Liver (tissue), 8 donors: ENCODE measurements at regions not wholly inside any gene's neighbourhood (a gene's known extent, or its start where the extent isn't known, plus 50 kb on each side); places are given as distances from the start of the nearest gene placed in this dataset.
A peak's percentile ranks its signal among the peaks of the same experiment; 100 is the strongest.

Experiments used
- DNase-seq: peaks from one replicate; pipeline ENCODE4 v3.0.0-alpha.2; 2017; ENCODE audit warnings: low spot score
- H3K27ac ChIP-seq, 2 donors: one replicate each; pipeline ENCODE4 v1.7.0; 2013; ENCODE audit warnings: inconsistent platforms in 2 of 2, low read length in 2 of 2, control low read depth in 1 of 2, low read depth in 1 of 2, mild to moderate bottlenecking in 1 of 2
- H3K27me3 ChIP-seq, 4 donors: one replicate each; pipeline versions ENCODE4 v1.6.1 to v1.7.0; 2013; ENCODE audit warnings: low read length in 3 of 4, inconsistent platforms in 1 of 4, mild to moderate bottlenecking in 1 of 4, moderate library complexity in 1 of 4; ENCODE audit not compliant: control insufficient read depth in 4 of 4, insufficient read depth in 4 of 4
- H3K36me3 ChIP-seq, 4 donors: one replicate each; pipeline versions ENCODE4 v1.6.1 to v1.7.0; 2013; ENCODE audit warnings: low read length in 3 of 4, mild to moderate bottlenecking in 3 of 4, low read depth in 1 of 4, moderate library complexity in 1 of 4; ENCODE audit not compliant: control insufficient read depth in 4 of 4, insufficient read depth in 3 of 4
- H3K4me1 ChIP-seq, 4 donors: one replicate each; pipeline versions ENCODE4 v1.6.1 to v1.7.0; 2013; ENCODE audit warnings: low read length in 3 of 4, mild to moderate bottlenecking in 3 of 4, moderate library complexity in 1 of 4; ENCODE audit not compliant: control insufficient read depth in 4 of 4, insufficient read depth in 4 of 4
- H3K4me3 ChIP-seq, 3 donors: one replicate each; pipeline versions ENCODE4 v1.6.1 to v1.7.0; 2013; ENCODE audit warnings: low read length in 3 of 3, control low read depth in 1 of 3, low read depth in 1 of 3, mild to moderate bottlenecking in 1 of 3
- H3K9ac ChIP-seq, 2 donors: one replicate each; pipeline ENCODE4 v1.7.0; 2013; ENCODE audit warnings: low read length in 2 of 2, mild to moderate bottlenecking in 2 of 2, moderate library complexity in 2 of 2, control low read depth in 1 of 2, low read depth in 1 of 2
- H3K9me3 ChIP-seq, 4 donors: one replicate each; pipeline versions ENCODE4 v1.6.1 to v1.7.0; 2013; ENCODE audit warnings: low read length in 3 of 4; ENCODE audit not compliant: control insufficient read depth in 4 of 4
- ATF3 ChIP-seq: IDR thresholded peaks from 2 replicates; pipeline ENCODE4 v1.6.1; 2016; ENCODE audit warnings: antibody characterized with exemption
- CTCF ChIP-seq: fragments of 150-350 bp; IDR thresholded peaks from 2 replicates; pipeline ENCODE4 v1.5.1; 2017; ENCODE audit warnings: improper control_type of control experiment, low read depth, low read length; ENCODE audit not compliant: missing input control
- EGR1 ChIP-seq, 2 donors: IDR thresholded peaks; 2 replicates each; pipeline ENCODE4 v1.6.1; 2016 to 2018; ENCODE audit warnings: antibody characterized with exemption in 2 of 2, low read depth in 2 of 2
- FOXA1 ChIP-seq: IDR thresholded peaks from 2 replicates; pipeline ENCODE4 v1.6.1; 2016; ENCODE audit warnings: antibody characterized with exemption
- FOXA2 ChIP-seq: IDR thresholded peaks from 2 replicates; pipeline ENCODE4 v1.6.1; 2016; ENCODE audit warnings: antibody characterized with exemption
- GABPA ChIP-seq, 2 donors: IDR thresholded peaks in 1 of 2; conservative IDR thresholded peaks in 1 of 2; 2 replicates each; pipeline ENCODE4 v1.6.1; 2016; ENCODE audit warnings: antibody characterized with exemption in 2 of 2, mild to moderate bottlenecking in 1 of 2, moderate library complexity in 1 of 2
- HNF4A ChIP-seq, 2 donors: conservative IDR thresholded peaks; 2 replicates each; pipeline ENCODE4 v1.6.1; 2016; ENCODE audit warnings: antibody characterized with exemption in 2 of 2, mild to moderate bottlenecking in 2 of 2
- HNF4G ChIP-seq: IDR thresholded peaks from 2 replicates; pipeline ENCODE4 v1.6.1; 2016; ENCODE audit warnings: antibody characterized with exemption
- JUND ChIP-seq, 2 donors: IDR thresholded peaks; 2 replicates each; pipeline ENCODE4 v1.6.1; 2016; ENCODE audit warnings: antibody characterized with exemption in 2 of 2
- MAX ChIP-seq: IDR thresholded peaks from 2 replicates; pipeline ENCODE4 v1.6.1; 2016; ENCODE audit warnings: antibody characterized with exemption
- NR2F2 ChIP-seq: IDR thresholded peaks from 2 replicates; pipeline ENCODE4 v1.6.1; 2016; ENCODE audit warnings: antibody characterized with exemption
- RAD21 ChIP-seq, 2 donors: IDR thresholded peaks; 2 replicates each; pipeline ENCODE4 v1.6.1; 2016; ENCODE audit warnings: antibody characterized with exemption in 2 of 2, mild to moderate bottlenecking in 2 of 2
- REST ChIP-seq: IDR thresholded peaks from 2 replicates; pipeline ENCODE4 v1.6.1; 2016; ENCODE audit warnings: antibody characterized with exemption, mild to moderate bottlenecking
- RXRA ChIP-seq, 2 donors: IDR thresholded peaks; 2 replicates each; pipeline ENCODE4 v1.6.1; 2017 to 2018; ENCODE audit warnings: antibody characterized with exemption in 2 of 2, mild to moderate bottlenecking in 1 of 2
- SP1 ChIP-seq: IDR thresholded peaks from 2 replicates; pipeline ENCODE4 v1.6.1; 2018; ENCODE audit warnings: antibody characterized with exemption, mild to moderate bottlenecking
- TAF1 ChIP-seq: conservative IDR thresholded peaks from 2 replicates; pipeline ENCODE4 v1.6.1; 2016; ENCODE audit warnings: antibody characterized with exemption, mild to moderate bottlenecking
- YY1 ChIP-seq: IDR thresholded peaks from 2 replicates; pipeline ENCODE4 v1.6.1; 2016; ENCODE audit warnings: antibody characterized with exemption, mild to moderate bottlenecking
- ZBTB33 ChIP-seq: IDR thresholded peaks from 2 replicates; pipeline ENCODE4 v1.6.1; 2016; ENCODE audit warnings: antibody characterized with exemption
- WGBS: extraction: QIAGEN DNeasy Blood & Tissue Kit; methylation state at CpG from one replicate; pipeline ENCODE4 v1.1.7; 2013; 5-methylcytosine and 5-hydroxymethylcytosine counted together
- donor health status: healthy.
- donor health status: healthy.
- donor health status: healthy.
- donor health status: healthy.
- donor health status: healthy.

- TF ChIP-seq EGR1 (IDR thresholded peaks at IDR 0.05; ENCODE audit: low read depth in 2 of 2) (peak in 1 of 2 donors; percentile 49), NR2F2 (no peak), CTCF (no peak), JUND (IDR thresholded peaks at IDR 0.05) (peak; percentile 96 to 99), MAX (peak; percentile 47)
Observed at GRCh38 chr2:103773884-103774283, 1012.1 kb downstream of the TMEM182 start (continued).

- WGBS, result 93% methylated on average over 4 of the region's 4 CpGs
Observed at GRCh38 chr2:103780088-103780702, 1018.4 kb downstream of the TMEM182 start.

More at GRCh38 chr2:103780088-103780702, 1018.4 kb downstream of the TMEM182 start:
- no peaks in the 10 kb centered on the region for H3K9me3 ChIP-seq
- no peak overlapping the region for H3K27ac ChIP-seq
- no peak for DNase-seq
- H3K36me3 ChIP-seq, result no peaks in the 10 kb centered on the region
- H3K27me3 ChIP-seq, result no peaks in the 10 kb centered on the region
- TF ChIP-seq GABPA (IDR thresholded peaks at IDR 0.05 in 1 of 2, conservative IDR thresholded peaks at IDR 0.05 in 1 of 2) (no peak), ATF3 (no peak), EGR1 (IDR thresholded peaks at IDR 0.05; ENCODE audit: low read depth in 2 of 2) (no peak), RXRA (IDR thresholded peaks at IDR 0.05) (no peak), FOXA2 (no peak), FOXA1 (no peak), HNF4G (no peak), YY1 (no peak), REST (no peak), NR2F2 (no peak), MAX (no peak), SP1 (no peak), ZBTB33 (no peak), JUND (IDR thresholded peaks at IDR 0.05) (no peak), HNF4A (conservative IDR thresholded peaks at IDR 0.05) (no peak), TAF1 (no peak), RAD21 (IDR thresholded peaks at IDR 0.05) (no peak), CTCF (no peak)
- no peaks in the 10 kb centered on the region for H3K4me1 ChIP-seq
- H3K9ac ChIP-seq, result no peak overlapping the region
- no peak overlapping the region for H3K4me3 ChIP-seq
